HepG2 (cell line): ENCODE measurements at regions not wholly inside any gene's neighbourhood (a gene's known extent, or its start where the extent isn't known, plus 50 kb on each side); places are given as distances from the start of the nearest gene placed in this dataset.

Experiments used
- ATAC-seq: fragments of 200-7000 bp; cut with Tn5 transposase; 3 replicates; pipeline ENCODE4 v1.9.1; 2020; ENCODE audit warnings: mild to moderate bottlenecking, moderate library complexity
- BruUV-seq: library from RNA; stranded (reverse); fragments of 400-500 nt; replicated peaks from 2 replicates; lab custom pipeline; 2021; lab: Mats Ljungman, UMichigan
- CTCF ChIA-PET: fragments of 300-600 bp; formaldehyde crosslinking; extraction: SDS; loops from one replicate; lab custom pipeline; 2021; ENCODE audit warnings: low total read pairs, inconsistent platforms, low intra/inter-chr PET ratio; lab: Yijun Ruan, JAX
- POLR2A ChIA-PET: fragments of 350-600 bp; sonication (Branson Sonifier 250); formaldehyde crosslinking; loops from one replicate; lab custom pipeline; 2020; ENCODE audit warnings: antibody characterized with exemption, inconsistent platforms; lab: Yijun Ruan, JAX
- DNase-seq: peaks from one replicate; pipeline ENCODE4 v3.0.0-alpha.2; 2015; ENCODE audit warnings: low spot score
- FAIRE-seq: peaks from 3 replicates; lab custom pipeline; 2011; peaks lifted over from hg19 to GRCh38; lab: Jason Lieb, UNC
- H2AFZ ChIP-seq: one replicate; pipeline ENCODE4 v1.6.1; 2011; ENCODE audit warnings: low read length, inconsistent platforms
- H3K27ac ChIP-seq: fragments of 300-600 bp; 3 replicates; pipeline ENCODE4 v1.8.0; 2011; ENCODE audit warnings: mixed run types, mild to moderate bottlenecking, mixed read lengths, low read length, inconsistent platforms; ENCODE audit not compliant: insufficient read depth; ENCODE audit errors: extremely low read length
- H3K27me3 ChIP-seq, 2 experiments: fragments of 200-600 bp in 1 of 2; 2 replicates in 1 of 2; 3 replicates in 1 of 2; pipeline versions ENCODE4 v1.6.0 to v1.8.0; 2011; ENCODE audit warnings: low read length in 2 of 2, mild to moderate bottlenecking in 2 of 2, moderate library complexity in 2 of 2, inconsistent platforms in 1 of 2; ENCODE audit not compliant: insufficient read depth in 2 of 2, control insufficient read depth in 1 of 2
- H3K36me3 ChIP-seq, 2 experiments: fragments of 200-600 bp in 1 of 2; replicated peaks in 1 of 2; 2 replicates in 1 of 2; 3 replicates in 1 of 2; pipeline versions ENCODE4 v1.5.1 to v1.8.0; 2011; ENCODE audit warnings: low read length in 2 of 2, inconsistent platforms in 1 of 2; ENCODE audit not compliant: insufficient read depth in 2 of 2, control insufficient read depth in 1 of 2
- H3K4me1 ChIP-seq: 2 replicates; pipeline ENCODE4 v1.5.1; 2012; ENCODE audit warnings: low read length, inconsistent platforms; ENCODE audit not compliant: insufficient read depth
- H3K4me2 ChIP-seq: 2 replicates; pipeline ENCODE4 v1.6.0; 2011; ENCODE audit warnings: low read depth, low read length, inconsistent platforms
- H3K4me3 ChIP-seq, 3 experiments: fragments of 200-600 bp in 1 of 3; sonication (generic), shearing (Covaris generic) in 1 of 3; replicated peaks in 1 of 3; 2 replicates each; pipeline ENCODE4 v1.5.1; 2011 to 2016; ENCODE audit warnings: low read length in 3 of 3, inconsistent platforms in 2 of 3, low read depth in 2 of 3, mild to moderate bottlenecking in 2 of 3, control low read depth in 1 of 3, mixed read lengths in 1 of 3; ENCODE audit not compliant: insufficient read depth in 1 of 3
- H3K79me2 ChIP-seq: one replicate; pipeline ENCODE4 v1.6.1; 2011; ENCODE audit warnings: low read length, inconsistent platforms; ENCODE audit not compliant: insufficient read depth
- H3K9ac ChIP-seq: 2 replicates; pipeline ENCODE4 v1.6.0; 2011; ENCODE audit warnings: mild to moderate bottlenecking, low read depth, low read length, inconsistent platforms; ENCODE audit not compliant: insufficient read depth
- H3K9me3 ChIP-seq: 2 replicates; pipeline ENCODE4 v1.5.1; 2012; ENCODE audit warnings: mild to moderate bottlenecking, low read length
- H4K20me1 ChIP-seq: 2 replicates; pipeline ENCODE4 v1.6.0; 2011; ENCODE audit warnings: inconsistent platforms, mild to moderate bottlenecking, low read length, moderate library complexity; ENCODE audit not compliant: insufficient read depth
- ERF ChIP-seq: IDR thresholded peaks from 2 replicates; pipeline ENCODE4 v1.6.1; 2018; ENCODE audit warnings: missing biosample characterization, missing genetic modification reagents
- NFE2L2 ChIP-seq: fragments of 150-350 bp; IDR thresholded peaks from 2 replicates; pipeline ENCODE4 v1.6.1; 2014; ENCODE audit warnings: low read length
- PBX3 ChIP-seq: sonication (generic); formaldehyde crosslinking; IDR thresholded peaks from 2 replicates; pipeline ENCODE4 v1.8.1; 2023; ENCODE audit warnings: missing genetic modification reagents, inconsistent platforms, borderline replicate concordance
- WGBS: methylation state at CpG from one replicate; pipeline ENCODE4 v1.1.6; 2017; ENCODE audit warnings: low lambda C conversion rate; 5-methylcytosine and 5-hydroxymethylcytosine counted together
- in situ Hi-C: cut with HindIII; loops from 2 replicates; pipeline ENCODE4 v1.10.0; 2017; ENCODE audit warnings: low pct_unique_long_range_greater_than_20kb; ENCODE audit not compliant: extremely low pct_ligation_motif_present
- intact Hi-C: fragments of 100-400 bp; cut with micrococcal nuclease; formaldehyde crosslinking; loops from one replicate; pipeline ENCODE4 v1.10.0; 2022; ENCODE audit not compliant: unreplicated experiment
- TF ChIP-seq, protein P1 (sequence below): sonication (generic); formaldehyde crosslinking; IDR thresholded peaks from 2 replicates; pipeline ENCODE4 v1.8.0; 2022; ENCODE audit warnings: missing genetic modification reagents, mild to moderate bottlenecking, borderline replicate concordance
- TF ChIP-seq, protein P2 (sequence below): sonication (generic); formaldehyde crosslinking; IDR thresholded peaks from 2 replicates; pipeline ENCODE4 v1.5.0; 2020; ENCODE audit warnings: mild to moderate bottlenecking, missing genetic modification reagents, moderate library complexity
- TF ChIP-seq, protein P3 (sequence below): sonication (generic); formaldehyde crosslinking; IDR thresholded peaks from 2 replicates; pipeline ENCODE4 v1.4.0; 2020; ENCODE audit warnings: mild to moderate bottlenecking, missing genetic modification reagents

DNA sequence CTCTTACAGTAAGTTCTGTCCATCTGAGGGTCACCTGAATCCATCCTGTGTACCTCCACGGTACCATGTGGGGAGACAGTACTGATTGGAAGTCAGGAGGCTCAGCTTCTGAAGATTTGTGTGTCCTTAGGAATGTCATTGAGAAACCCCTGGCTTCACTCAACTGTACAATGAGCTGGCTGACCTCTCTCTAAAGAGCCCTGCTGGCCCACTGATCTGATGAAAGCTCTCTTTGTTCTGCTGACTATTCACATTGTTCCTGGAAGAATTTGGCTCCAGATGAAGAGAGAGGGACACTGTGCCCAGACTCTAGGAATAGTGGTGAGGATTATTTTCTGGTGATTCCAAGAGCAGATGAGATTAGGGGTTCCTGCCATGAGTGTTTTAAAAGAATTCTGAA, 141.2 kb downstream of the LURAP1L start (continued):
- TF ChIP-seq, protein P1, sequence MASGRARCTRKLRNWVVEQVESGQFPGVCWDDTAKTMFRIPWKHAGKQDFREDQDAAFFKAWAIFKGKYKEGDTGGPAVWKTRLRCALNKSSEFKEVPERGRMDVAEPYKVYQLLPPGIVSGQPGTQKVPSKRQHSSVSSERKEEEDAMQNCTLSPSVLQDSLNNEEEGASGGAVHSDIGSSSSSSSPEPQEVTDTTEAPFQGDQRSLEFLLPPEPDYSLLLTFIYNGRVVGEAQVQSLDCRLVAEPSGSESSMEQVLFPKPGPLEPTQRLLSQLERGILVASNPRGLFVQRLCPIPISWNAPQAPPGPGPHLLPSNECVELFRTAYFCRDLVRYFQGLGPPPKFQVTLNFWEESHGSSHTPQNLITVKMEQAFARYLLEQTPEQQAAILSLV: no peak
- TF ChIP-seq PBX3 (CRISPR knock-in tag) (no peak), ERF (CRISPR knock-in tag) (no peak)

GRCh38 chr9:12920437-12920836, 145.6 kb downstream of the LURAP1L start:
- in situ Hi-C loops: no loop called here
- 6% methylated on average over 2 of the region's 2 CpGs for WGBS
- no peak overlapping the region for H3K27ac ChIP-seq
- BruUV-seq: no TSS peak
- no peak overlapping the region for H3K4me3 ChIP-seq
- no peak overlapping the region for H3K4me2 ChIP-seq
- H3K27me3 ChIP-seq: no peaks in the 10 kb centered on the region
- H2AFZ ChIP-seq: no peak overlapping the region
- POLR2A ChIA-PET: no interaction called here
- TF ChIP-seq, protein P2, sequence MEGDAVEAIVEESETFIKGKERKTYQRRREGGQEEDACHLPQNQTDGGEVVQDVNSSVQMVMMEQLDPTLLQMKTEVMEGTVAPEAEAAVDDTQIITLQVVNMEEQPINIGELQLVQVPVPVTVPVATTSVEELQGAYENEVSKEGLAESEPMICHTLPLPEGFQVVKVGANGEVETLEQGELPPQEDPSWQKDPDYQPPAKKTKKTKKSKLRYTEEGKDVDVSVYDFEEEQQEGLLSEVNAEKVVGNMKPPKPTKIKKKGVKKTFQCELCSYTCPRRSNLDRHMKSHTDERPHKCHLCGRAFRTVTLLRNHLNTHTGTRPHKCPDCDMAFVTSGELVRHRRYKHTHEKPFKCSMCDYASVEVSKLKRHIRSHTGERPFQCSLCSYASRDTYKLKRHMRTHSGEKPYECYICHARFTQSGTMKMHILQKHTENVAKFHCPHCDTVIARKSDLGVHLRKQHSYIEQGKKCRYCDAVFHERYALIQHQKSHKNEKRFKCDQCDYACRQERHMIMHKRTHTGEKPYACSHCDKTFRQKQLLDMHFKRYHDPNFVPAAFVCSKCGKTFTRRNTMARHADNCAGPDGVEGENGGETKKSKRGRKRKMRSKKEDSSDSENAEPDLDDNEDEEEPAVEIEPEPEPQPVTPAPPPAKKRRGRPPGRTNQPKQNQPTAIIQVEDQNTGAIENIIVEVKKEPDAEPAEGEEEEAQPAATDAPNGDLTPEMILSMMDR (CRISPR knock-in tag): no peak
- no peak for TF ChIP-seq NFE2L2
- TF ChIP-seq, protein P3, sequence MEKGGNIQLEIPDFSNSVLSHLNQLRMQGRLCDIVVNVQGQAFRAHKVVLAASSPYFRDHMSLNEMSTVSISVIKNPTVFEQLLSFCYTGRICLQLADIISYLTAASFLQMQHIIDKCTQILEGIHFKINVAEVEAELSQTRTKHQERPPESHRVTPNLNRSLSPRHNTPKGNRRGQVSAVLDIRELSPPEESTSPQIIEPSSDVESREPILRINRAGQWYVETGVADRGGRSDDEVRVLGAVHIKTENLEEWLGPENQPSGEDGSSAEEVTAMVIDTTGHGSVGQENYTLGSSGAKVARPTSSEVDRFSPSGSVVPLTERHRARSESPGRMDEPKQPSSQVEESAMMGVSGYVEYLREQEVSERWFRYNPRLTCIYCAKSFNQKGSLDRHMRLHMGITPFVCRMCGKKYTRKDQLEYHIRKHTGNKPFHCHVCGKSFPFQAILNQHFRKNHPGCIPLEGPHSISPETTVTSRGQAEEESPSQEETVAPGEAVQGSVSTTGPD (CRISPR knock-in tag): no peak
- no peak overlapping the region for H3K9ac ChIP-seq
- H4K20me1 ChIP-seq: no peaks in the 10 kb centered on the region
- FAIRE-seq (no peak), DNase-seq (no peak), ATAC-seq (no peak)
- intact Hi-C loops: no loop called here
- H3K36me3 ChIP-seq: no peaks in the 10 kb centered on the region
- no peaks in the 10 kb centered on the region for H3K79me2 ChIP-seq
- CTCF ChIA-PET: no interaction called here
- no peaks in the 10 kb centered on the region for H3K4me1 ChIP-seq
- no peaks in the 10 kb centered on the region for H3K9me3 ChIP-seq
